ENCODE measurements at regions not wholly inside any gene's neighbourhood (a gene's known extent, or its start where the extent isn't known, plus 50 kb on each side); places are given as distances from the start of the nearest gene placed in this dataset.

GRCh38 chr10:8504499-8504898, 450.0 kb downstream of the GATA3 start:
- DNase-seq (ENCODE audit: low spot score in 2 of 2) = no peak
- ATAC-seq = no peak
- Mint-ChIP-seq H3K36me3 (no peaks in the 10 kb centered on the region), H3K4me3 (no peak overlapping the region), H3K27ac (no peak overlapping the region), H3K9me3 (no peaks in the 10 kb centered on the region), H3K4me1 (peaks cover 6% of the 10 kb centered on the region)

- no peaks in the 10 kb centered on the region for H3K36me3 Mint-ChIP-seq
- H3K27ac Mint-ChIP-seq = no peak overlapping the region
- no peaks in the 10 kb centered on the region for H3K9me3 Mint-ChIP-seq
- H3K4me3 Mint-ChIP-seq = no peak overlapping the region
- DNase-seq (ENCODE audit: low spot score in 2 of 2) (no peak), ATAC-seq (no peak)
- H3K4me1 Mint-ChIP-seq = no peaks in the 10 kb centered on the region
Measured at GRCh38 chr10:8507156-8507555, 452.7 kb downstream of the GATA3 start.

GRCh38 chr10:8508882-8509281, 454.4 kb downstream of the GATA3 start:
- ATAC-seq (no peak), DNase-seq (ENCODE audit: low spot score in 2 of 2) (no peak)
- Mint-ChIP-seq H3K9me3 (no peaks in the 10 kb centered on the region), H3K4me1 (no peaks in the 10 kb centered on the region), H3K27ac (no peak overlapping the region), H3K4me3 (no peak overlapping the region), H3K36me3 (no peaks in the 10 kb centered on the region)

- Mint-ChIP-seq H3K9me3 (no peaks in the 10 kb centered on the region), H3K36me3 (no peaks in the 10 kb centered on the region), H3K27ac (no peak overlapping the region), H3K4me3 (no peak overlapping the region), H3K4me1 (no peaks in the 10 kb centered on the region)
- DNase-seq (ENCODE audit: low spot score in 2 of 2) (no peak), ATAC-seq (no peak)
Measured at GRCh38 chr10:8510471-8510870, 456.0 kb downstream of the GATA3 start.

GRCh38 chr10:8511026-8511425, 456.5 kb downstream of the GATA3 start:
- ATAC-seq = no peak
- Mint-ChIP-seq H3K4me1 (no peaks in the 10 kb centered on the region), H3K9me3 (no peaks in the 10 kb centered on the region), H3K4me3 (no peak overlapping the region), H3K27ac (no peak overlapping the region), H3K36me3 (no peaks in the 10 kb centered on the region)
- DNase-seq (ENCODE audit: low spot score in 2 of 2) = no peak

- Mint-ChIP-seq H3K4me3 (no peak overlapping the region), H3K4me1 (no peaks in the 10 kb centered on the region), H3K27ac (no peak overlapping the region), H3K36me3 (no peaks in the 10 kb centered on the region), H3K9me3 (no peaks in the 10 kb centered on the region)
- ATAC-seq (no peak), DNase-seq (ENCODE audit: low spot score in 2 of 2) (no peak)
Measured at GRCh38 chr10:8513155-8514147, 459.0 kb downstream of the GATA3 start.

- no peak overlapping the region for H3K4me3 Mint-ChIP-seq
- peaks cover 6% of the 10 kb centered on the region for H3K9me3 Mint-ChIP-seq
- H3K4me1 Mint-ChIP-seq = no peaks in the 10 kb centered on the region
- no peaks in the 10 kb centered on the region for H3K36me3 Mint-ChIP-seq
- ATAC-seq = no peak
- H3K27ac Mint-ChIP-seq = no peak overlapping the region
- no peak for DNase-seq (ENCODE audit: low spot score in 2 of 2)
Measured at GRCh38 chr10:8520382-8520781, 465.9 kb downstream of the GATA3 start.

- no peak overlapping the region for H3K27ac Mint-ChIP-seq
- no peak overlapping the region for H3K4me3 Mint-ChIP-seq
- no peaks in the 10 kb centered on the region for H3K36me3 Mint-ChIP-seq
Measured at GRCh38 chr10:8527773-8528172, 473.3 kb downstream of the GATA3 start.

GRCh38 chr10:8531116-8531515, 476.6 kb downstream of the GATA3 start:
- no peak for ATAC-seq
- Mint-ChIP-seq H3K36me3 (no peaks in the 10 kb centered on the region), H3K9me3 (no peaks in the 10 kb centered on the region), H3K4me3 (no peak overlapping the region), H3K4me1 (no peaks in the 10 kb centered on the region), H3K27ac (no peak overlapping the region)
- DNase-seq (ENCODE audit: low spot score in 2 of 2) = no peak

More at GRCh38 chr10:8527773-8528172, 473.3 kb downstream of the GATA3 start:
- Mint-ChIP-seq H3K9me3 (no peaks in the 10 kb centered on the region), H3K4me1 (no peaks in the 10 kb centered on the region)
- no peak for ATAC-seq
- no peak for DNase-seq (ENCODE audit: low spot score in 2 of 2)

GRCh38 chr10:8532647-8533046, 478.2 kb downstream of the GATA3 start:
- Mint-ChIP-seq H3K4me1 (no peaks in the 10 kb centered on the region), H3K36me3 (no peaks in the 10 kb centered on the region), H3K9me3 (no peaks in the 10 kb centered on the region), H3K4me3 (no peak overlapping the region), H3K27ac (no peak overlapping the region)
- ATAC-seq (peak; percentile 47), DNase-seq (ENCODE audit: low spot score in 2 of 2) (no peak)

- no peaks in the 10 kb centered on the region for H3K36me3 Mint-ChIP-seq
Measured at GRCh38 chr10:8533462-8533861, 479.0 kb downstream of the GATA3 start.

GRCh38 chr10:8534096-8534495, 479.6 kb downstream of the GATA3 start:
- Mint-ChIP-seq H3K9me3 (no peaks in the 10 kb centered on the region), H3K4me3 (no peak overlapping the region), H3K36me3 (no peaks in the 10 kb centered on the region), H3K4me1 (no peaks in the 10 kb centered on the region), H3K27ac (no peak overlapping the region)
- no peak for ATAC-seq
- DNase-seq (ENCODE audit: low spot score in 2 of 2) = no peak

More at GRCh38 chr10:8533462-8533861, 479.0 kb downstream of the GATA3 start:
- no peak for DNase-seq (ENCODE audit: low spot score in 2 of 2)
- Mint-ChIP-seq H3K9me3 (no peaks in the 10 kb centered on the region), H3K4me1 (no peaks in the 10 kb centered on the region), H3K4me3 (no peak overlapping the region), H3K27ac (no peak overlapping the region)
- ATAC-seq = no peak

GRCh38 chr10:8534891-8535290, 480.4 kb downstream of the GATA3 start:
- ATAC-seq (no peak), DNase-seq (ENCODE audit: low spot score in 2 of 2) (no peak)
- H3K27ac Mint-ChIP-seq = no peak overlapping the region
- H3K36me3 Mint-ChIP-seq = no peaks in the 10 kb centered on the region
- H3K4me1 Mint-ChIP-seq = no peaks in the 10 kb centered on the region
- no peak overlapping the region for H3K4me3 Mint-ChIP-seq
- H3K9me3 Mint-ChIP-seq = no peaks in the 10 kb centered on the region

GRCh38 chr10:8539056-8539455, 484.6 kb downstream of the GATA3 start:
- ATAC-seq (no peak), DNase-seq (ENCODE audit: low spot score in 2 of 2) (no peak)
- no peak overlapping the region for H3K27ac Mint-ChIP-seq
- no peak overlapping the region for H3K4me3 Mint-ChIP-seq
- H3K36me3 Mint-ChIP-seq = no peaks in the 10 kb centered on the region
- H3K4me1 Mint-ChIP-seq = no peaks in the 10 kb centered on the region
- H3K9me3 Mint-ChIP-seq = no peaks in the 10 kb centered on the region

- no peak for DNase-seq (ENCODE audit: low spot score in 2 of 2)
- Mint-ChIP-seq H3K4me1 (no peaks in the 10 kb centered on the region), H3K36me3 (no peaks in the 10 kb centered on the region), H3K27ac (no peak overlapping the region), H3K9me3 (no peaks in the 10 kb centered on the region), H3K4me3 (no peak overlapping the region)
- ATAC-seq = no peak
Measured at GRCh38 chr10:8543361-8544056, 489.0 kb downstream of the GATA3 start.

GRCh38 chr10:8544057-8544380, 489.5 kb downstream of the GATA3 start:
- H3K36me3 Mint-ChIP-seq = no peaks in the 10 kb centered on the region
- DNase-seq (ENCODE audit: low spot score in 2 of 2) (no peak), ATAC-seq (no peak)

More at GRCh38 chr10:8544057-8544380, 489.5 kb downstream of the GATA3 start:
- Mint-ChIP-seq H3K9me3 (no peaks in the 10 kb centered on the region), H3K27ac (no peak overlapping the region), H3K4me3 (no peak overlapping the region), H3K4me1 (no peaks in the 10 kb centered on the region)

Measured in stimulated activated effector memory CD8-positive, alpha-beta T cell treated with anti-CD3 and anti-CD28 coated beads, Interleukin-12 subunit alpha, Interleukin-12 subunit beta, amount 100 ng/mL, for 72 hours (primary cell).